HG03354 (cell line): ENCODE measurements at regions not wholly inside any gene's neighbourhood (a gene's known extent, or its start where the extent isn't known, plus 50 kb on each side); places are given as distances from the start of the nearest gene placed in this dataset.
A peak's percentile ranks its signal among the peaks of the same experiment; 100 is the strongest.

Experiments used
- ATAC-seq: cut with Tn5 transposase; IDR thresholded peaks from one replicate; pipeline ENCODE4 v1.9.1; 2021; ENCODE audit warnings: mild to moderate bottlenecking; ENCODE audit not compliant: unreplicated experiment, poor library complexity, severe bottlenecking

DNA sequence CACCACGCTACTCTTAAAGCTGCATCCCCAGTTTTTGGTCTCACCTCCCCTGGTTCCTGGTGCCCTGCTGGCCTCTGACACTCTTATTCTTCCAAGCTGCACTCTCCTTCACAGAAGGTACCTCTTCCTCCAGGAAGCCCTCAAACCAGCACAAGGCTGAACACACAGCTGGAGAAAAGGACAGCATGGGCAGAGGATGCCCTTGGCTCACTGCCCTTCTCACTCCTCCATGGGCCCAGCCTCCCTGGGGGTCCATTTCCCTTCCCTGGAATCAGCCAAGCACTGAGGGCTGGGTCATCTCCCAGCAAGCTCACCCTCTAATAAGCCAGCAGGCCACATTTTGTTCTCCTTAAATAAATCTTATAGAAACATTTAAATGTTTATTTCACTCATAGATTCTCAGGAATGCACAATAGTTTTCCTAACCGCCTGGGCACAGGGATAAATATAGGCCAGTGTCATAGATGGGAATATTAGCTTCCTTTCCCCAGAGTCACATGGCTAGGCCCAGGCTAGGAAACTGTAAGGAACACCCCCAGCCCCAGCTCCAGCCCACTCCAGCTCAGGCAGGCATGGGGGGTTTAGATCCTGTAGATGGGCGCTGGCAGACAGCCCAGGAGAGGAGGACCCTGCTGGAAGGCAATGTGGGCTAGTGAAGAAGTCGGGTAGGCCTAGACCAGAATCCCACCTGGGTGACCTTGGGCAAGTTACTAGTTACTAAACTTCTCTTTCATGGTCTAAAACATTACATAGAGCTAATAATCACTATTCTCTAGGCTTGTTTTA lies 51.5 kb downstream of the IRAG1 start:
- peak; percentile 9 for ATAC-seq

- peak; percentile 91 for ATAC-seq
These were observed 52.2 kb downstream of the IRAG1 start for GRCh38 chr11:10641177-10641911.

DNA sequence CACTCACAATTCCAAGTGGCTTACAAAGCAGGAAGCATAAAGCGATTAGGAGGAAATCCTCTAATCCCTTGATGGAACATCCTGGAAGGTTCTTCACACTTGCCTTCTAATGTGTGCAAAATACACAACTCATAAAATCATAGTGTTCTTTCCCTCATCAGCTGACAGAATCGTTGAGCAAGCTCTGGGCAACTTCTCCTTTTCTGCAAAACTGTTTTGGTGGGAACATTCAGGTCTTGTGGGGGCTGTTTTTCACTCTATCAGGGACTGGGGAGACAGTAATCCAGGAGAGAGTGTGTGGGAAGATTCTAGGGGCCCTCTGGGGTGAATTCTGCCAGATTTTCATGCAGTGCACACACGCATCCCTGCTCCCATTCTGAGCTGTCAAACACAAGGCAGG lies 53.2 kb downstream of the IRAG1 start:
- no peak for ATAC-seq

DNA sequence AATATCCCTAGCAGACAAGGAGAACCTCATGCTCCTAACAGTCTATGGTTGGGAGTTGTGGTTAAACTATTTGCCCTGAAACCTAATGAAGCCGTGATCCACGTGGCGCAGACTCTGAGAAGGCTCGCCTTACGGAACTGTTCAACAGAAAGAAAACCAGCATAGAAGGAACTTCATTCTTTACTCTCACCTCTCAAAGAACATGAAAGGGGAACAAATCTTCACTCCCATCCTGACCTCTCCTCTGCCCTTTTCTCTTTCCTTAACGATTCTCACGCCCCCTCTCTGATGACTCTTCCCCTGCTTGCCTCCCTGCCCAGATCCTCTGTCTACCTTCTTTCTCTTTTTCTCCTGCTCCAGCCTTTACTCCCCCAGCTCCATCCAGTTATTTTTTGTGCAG lies 54.2 kb downstream of the IRAG1 start:
- ATAC-seq: no peak

DNA sequence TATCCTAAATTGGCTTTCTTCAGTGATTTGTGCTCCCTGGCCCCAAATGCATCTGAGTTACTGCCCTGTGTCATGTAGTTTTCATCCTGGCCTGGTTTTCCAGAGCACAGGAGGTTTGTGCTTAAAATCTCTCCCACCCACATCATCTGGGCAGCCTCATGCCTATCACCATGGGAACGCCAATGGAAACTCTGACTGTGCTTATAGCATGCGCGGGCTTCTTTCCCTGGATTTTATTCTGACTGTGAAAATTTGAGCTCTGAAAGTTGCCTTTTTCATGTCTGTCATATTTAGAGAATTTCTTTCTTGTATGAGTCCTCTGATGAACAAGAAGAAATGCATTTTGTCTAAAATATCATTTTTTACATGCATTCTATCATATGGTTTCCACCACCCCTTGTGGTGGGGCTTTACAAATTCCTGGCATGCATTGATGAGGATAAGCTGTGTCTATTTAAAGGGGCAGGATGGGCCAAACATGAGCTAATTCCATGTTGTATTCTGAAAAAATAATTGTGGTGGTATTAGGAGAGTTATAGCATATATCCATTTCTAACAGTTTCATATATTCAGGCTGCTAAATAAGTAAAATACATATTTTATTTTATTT lies 55.1 kb downstream of the IRAG1 start:
- ATAC-seq: no peak

DNA sequence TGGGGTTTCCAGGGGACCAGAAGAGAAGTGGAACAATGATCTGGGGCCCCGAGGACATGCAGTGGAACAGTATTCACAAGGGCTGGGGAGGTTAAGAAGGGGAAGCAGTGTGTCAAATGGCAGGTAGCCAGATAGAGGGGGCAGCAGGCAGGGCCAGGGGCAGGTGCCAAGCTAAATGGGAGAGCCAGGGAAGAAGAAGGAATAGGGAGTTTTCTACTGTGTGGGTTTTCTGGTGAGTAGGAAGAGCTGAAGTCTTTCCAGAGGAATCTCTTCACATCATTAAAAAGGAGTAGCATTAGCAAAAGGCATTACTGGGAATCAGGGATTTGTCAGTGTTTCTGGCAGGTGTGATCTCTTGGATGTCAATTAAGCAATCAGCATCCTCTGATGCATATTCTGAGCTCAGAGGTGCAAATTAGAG lies 55.8 kb downstream of the IRAG1 start:
- no peak for ATAC-seq

DNA sequence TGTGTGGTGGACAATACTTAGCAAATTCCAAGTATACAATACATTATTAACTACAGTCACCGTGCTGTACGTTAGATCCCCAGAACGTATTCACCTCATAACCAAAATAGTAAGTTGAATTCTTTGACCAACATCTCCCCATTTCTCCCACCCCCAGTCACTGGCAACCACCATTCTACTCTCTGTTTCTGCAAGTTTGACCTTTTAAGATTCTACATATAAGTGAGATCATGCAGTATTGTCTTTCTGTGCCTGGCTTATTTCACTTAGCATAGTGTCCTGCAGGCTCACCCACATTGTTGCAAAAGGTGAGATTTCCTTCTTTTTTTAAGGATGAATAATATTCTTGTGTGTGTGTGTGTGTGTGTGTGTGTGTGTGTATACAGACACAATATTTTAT lies 59.1 kb downstream of the IRAG1 start:
- no peak for ATAC-seq

- no peak for ATAC-seq
These were observed 60.3 kb downstream of the IRAG1 start for GRCh38 chr11:10633261-10633660.

- ATAC-seq: no peak
These were observed 61.1 kb downstream of the IRAG1 start for GRCh38 chr11:10632483-10632882.

GRCh38 chr11:10631761-10632160 lies 61.8 kb downstream of the IRAG1 start:
- no peak for ATAC-seq

GRCh38 chr11:10629411-10630002 lies 61.0 kb upstream of the LYVE1 start:
- ATAC-seq: no peak

GRCh38 chr11:10628508-10629236 lies 60.2 kb upstream of the LYVE1 start:
- no peak for ATAC-seq

- ATAC-seq: no peak
These were observed 59.4 kb upstream of the LYVE1 start for GRCh38 chr11:10627816-10628215.

DNA sequence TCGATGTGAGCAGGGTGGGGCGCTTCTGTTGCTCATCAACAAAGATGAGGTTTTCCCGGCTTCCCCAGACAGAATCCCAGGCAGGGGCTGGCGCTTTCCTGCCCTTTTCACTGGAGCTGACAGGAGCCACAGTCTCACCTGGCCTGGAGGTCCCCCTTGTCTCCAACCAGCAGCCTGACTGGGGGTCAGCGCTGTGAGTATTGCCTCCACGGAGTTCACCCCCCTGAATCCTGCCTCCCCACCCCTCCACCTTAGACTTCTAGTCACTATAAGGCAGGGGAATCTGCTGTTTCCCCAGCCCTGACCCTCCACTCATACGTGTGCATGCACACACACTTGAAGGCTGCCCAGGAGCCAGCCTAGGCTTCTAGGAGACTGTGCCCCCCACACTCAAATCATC lies 58.8 kb upstream of the LYVE1 start:
- no peak for ATAC-seq

- no peak for ATAC-seq
These were observed 57.5 kb upstream of the LYVE1 start for GRCh38 chr11:10625982-10626311.

DNA sequence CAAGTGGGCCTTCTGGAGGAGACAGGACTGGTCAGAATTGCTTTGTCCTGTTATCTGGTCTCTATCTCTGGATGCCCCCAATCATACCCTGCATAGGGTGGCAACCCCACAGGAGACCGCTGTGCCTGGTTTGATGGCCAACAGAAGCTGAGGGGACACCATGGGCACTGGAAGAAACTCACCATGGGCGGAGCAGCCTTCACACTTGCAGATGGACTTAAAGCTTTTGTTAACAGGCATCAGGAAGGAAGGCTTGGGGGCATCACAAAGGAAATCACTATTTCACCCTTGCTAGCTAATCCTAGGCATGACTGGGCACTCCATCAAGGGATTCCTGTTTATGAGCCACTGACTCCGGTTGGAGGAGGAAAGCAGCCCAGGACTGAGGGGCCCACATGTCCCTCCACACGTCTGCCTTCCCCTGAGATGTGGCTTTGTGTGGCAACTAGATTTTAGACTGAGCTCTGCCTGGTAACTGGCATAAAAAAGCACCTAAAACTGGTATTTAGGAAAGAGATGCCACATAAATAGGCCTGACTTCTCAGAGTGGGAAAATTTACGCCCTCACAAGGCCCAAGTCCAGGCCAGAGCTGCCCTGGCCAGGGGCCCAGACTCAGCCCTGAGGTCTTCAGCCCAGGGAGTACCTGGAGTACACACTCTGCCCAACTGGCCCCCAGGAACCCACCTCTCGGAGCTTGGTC lies 57.0 kb upstream of the LYVE1 start:
- no peak for ATAC-seq

DNA sequence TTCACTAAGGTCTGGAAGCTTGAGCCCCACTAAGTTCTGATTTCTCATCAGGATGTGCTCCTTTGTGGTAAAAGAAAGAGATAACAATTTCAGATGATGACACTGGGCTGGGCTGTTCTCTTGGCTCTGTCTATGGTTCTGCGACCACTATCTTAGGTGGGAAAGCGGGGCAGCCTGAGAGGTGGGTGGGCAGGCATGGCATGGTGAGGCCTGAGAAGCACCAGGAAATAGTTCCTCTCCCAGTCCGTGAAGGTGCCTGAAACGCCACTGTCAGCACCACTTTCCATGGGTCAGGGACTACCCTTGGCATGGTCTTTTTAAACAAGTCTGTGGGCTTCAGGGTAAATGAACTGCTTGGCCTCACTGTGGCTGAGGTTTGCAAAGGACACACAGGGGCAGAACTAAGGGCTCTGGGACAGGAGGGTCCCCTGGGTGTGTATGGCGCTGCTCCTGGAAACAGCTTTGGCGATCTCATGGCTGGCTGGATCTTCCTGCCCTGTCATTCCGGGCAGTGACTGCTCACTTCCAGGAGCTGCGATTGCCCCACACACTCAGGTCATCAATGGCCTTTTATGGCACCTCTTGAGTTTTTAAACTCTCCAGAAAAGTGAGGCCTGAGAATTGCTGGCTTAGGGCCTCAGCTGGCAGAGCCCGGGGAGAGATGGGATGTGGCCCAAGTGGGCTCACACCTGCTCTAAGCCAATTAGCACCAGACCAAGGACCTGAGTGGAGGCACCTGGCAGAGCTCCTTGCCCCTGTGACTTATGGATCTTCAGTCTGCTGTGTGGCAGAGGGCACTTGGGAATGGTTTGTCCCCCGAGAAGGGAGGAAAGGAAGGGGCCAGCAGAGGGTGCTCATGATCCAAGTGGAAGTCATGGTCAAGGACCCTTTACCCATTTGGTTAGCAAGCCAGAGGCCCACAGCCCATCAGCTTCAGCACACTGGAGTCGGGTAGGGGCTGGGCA lies 55.6 kb upstream of the LYVE1 start:
- no peak for ATAC-seq
